DOHH2 (cell line): ENCODE measurements at regions not wholly inside any gene's neighbourhood (a gene's known extent, or its start where the extent isn't known, plus 50 kb on each side); places are given as distances from the start of the nearest gene placed in this dataset.

Source experiments
- CTCF ChIP-seq: fragments of 200-600 bp; sonication (generic); IDR thresholded peaks from one replicate; pipeline ENCODE4 v1.5.1; 2014; ENCODE audit warnings: antibody characterized with exemption, mild to moderate bottlenecking, low read depth, low read length; ENCODE audit not compliant: poor library complexity, severe bottlenecking
- EZH2phosphoT487 ChIP-seq: fragments of 200-600 bp; sonication (generic); IDR thresholded peaks from 2 replicates; pipeline ENCODE4 v1.6.1; 2017; ENCODE audit warnings: borderline replicate concordance, mild to moderate bottlenecking, antibody characterized with exemption, low read length, moderate library complexity, mixed read lengths

GRCh38 chr2:195038153-195038552 lies 618.9 kb upstream of the SLC39A10 start:
- TF ChIP-seq CTCF (no peak), EZH2phosphoT487 (no peak)
